ENCODE measurements at regions not wholly inside any gene's neighbourhood (a gene's known extent, or its start where the extent isn't known, plus 50 kb on each side); places are given as distances from the start of the nearest gene placed in this dataset.

- H3K79me2 ChIP-seq = no peaks in the 10 kb centered on the region
- H3K36me3 ChIP-seq (ENCODE audit: control insufficient read depth, insufficient read depth, low read length) = no peaks in the 10 kb centered on the region
- no peaks in the 10 kb centered on the region for H3K4me1 ChIP-seq
- no peak overlapping the region for H3K9ac ChIP-seq
- H3K9me3 ChIP-seq (ENCODE audit: control insufficient read depth, low read length) = no peaks in the 10 kb centered on the region
- H3K27me3 ChIP-seq (ENCODE audit: control insufficient read depth, insufficient read depth, low read length) = no peaks in the 10 kb centered on the region
- no peak overlapping the region for H2AFZ ChIP-seq
- H3K27ac ChIP-seq = no peak overlapping the region
- TF ChIP-seq, protein P1, sequence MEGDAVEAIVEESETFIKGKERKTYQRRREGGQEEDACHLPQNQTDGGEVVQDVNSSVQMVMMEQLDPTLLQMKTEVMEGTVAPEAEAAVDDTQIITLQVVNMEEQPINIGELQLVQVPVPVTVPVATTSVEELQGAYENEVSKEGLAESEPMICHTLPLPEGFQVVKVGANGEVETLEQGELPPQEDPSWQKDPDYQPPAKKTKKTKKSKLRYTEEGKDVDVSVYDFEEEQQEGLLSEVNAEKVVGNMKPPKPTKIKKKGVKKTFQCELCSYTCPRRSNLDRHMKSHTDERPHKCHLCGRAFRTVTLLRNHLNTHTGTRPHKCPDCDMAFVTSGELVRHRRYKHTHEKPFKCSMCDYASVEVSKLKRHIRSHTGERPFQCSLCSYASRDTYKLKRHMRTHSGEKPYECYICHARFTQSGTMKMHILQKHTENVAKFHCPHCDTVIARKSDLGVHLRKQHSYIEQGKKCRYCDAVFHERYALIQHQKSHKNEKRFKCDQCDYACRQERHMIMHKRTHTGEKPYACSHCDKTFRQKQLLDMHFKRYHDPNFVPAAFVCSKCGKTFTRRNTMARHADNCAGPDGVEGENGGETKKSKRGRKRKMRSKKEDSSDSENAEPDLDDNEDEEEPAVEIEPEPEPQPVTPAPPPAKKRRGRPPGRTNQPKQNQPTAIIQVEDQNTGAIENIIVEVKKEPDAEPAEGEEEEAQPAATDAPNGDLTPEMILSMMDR (IDR thresholded peaks at IDR 0.05) = no peak
- H3K4me3 ChIP-seq (ENCODE audit: low read depth, low read length) = no peak overlapping the region
- no peak overlapping the region for H3K4me2 ChIP-seq (ENCODE audit: low read length)
These were observed 766.0 kb downstream of the RNF144A start for GRCh38 chr2:7683196-7683595.

DNA sequence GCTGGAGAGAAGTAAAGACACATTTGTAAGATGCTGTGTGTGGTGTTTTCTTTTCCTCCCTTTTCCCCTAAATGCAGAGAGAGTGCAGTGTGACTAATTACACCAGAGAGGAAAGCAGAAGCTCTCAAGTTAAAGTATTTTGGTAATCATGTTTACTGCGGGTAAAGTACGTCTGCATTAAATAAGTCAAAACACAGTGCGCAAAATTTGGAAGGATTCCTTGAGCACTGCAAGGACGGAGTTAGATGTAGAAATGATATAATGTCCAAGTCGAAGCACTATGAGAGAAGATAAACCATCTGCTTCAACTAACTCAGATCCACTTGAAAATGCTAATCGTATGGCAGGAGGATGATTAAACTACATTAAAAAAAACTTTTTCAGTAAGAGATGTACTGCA lies 766.5 kb downstream of the RNF144A start:
- no peak overlapping the region for H3K4me2 ChIP-seq (ENCODE audit: low read length)
- no peaks in the 10 kb centered on the region for H3K36me3 ChIP-seq (ENCODE audit: control insufficient read depth, insufficient read depth, low read length)
- H3K9me3 ChIP-seq (ENCODE audit: control insufficient read depth, low read length) = no peaks in the 10 kb centered on the region
- H3K79me2 ChIP-seq = no peaks in the 10 kb centered on the region
- H3K4me1 ChIP-seq = no peaks in the 10 kb centered on the region
- H2AFZ ChIP-seq = no peak overlapping the region
- TF ChIP-seq, protein P1 (IDR thresholded peaks at IDR 0.05) = no peak
- H3K27ac ChIP-seq = no peak overlapping the region
- no peaks in the 10 kb centered on the region for H3K27me3 ChIP-seq (ENCODE audit: control insufficient read depth, insufficient read depth, low read length)
- no peak overlapping the region for H3K4me3 ChIP-seq (ENCODE audit: low read depth, low read length)
- H3K9ac ChIP-seq = no peak overlapping the region

DNA sequence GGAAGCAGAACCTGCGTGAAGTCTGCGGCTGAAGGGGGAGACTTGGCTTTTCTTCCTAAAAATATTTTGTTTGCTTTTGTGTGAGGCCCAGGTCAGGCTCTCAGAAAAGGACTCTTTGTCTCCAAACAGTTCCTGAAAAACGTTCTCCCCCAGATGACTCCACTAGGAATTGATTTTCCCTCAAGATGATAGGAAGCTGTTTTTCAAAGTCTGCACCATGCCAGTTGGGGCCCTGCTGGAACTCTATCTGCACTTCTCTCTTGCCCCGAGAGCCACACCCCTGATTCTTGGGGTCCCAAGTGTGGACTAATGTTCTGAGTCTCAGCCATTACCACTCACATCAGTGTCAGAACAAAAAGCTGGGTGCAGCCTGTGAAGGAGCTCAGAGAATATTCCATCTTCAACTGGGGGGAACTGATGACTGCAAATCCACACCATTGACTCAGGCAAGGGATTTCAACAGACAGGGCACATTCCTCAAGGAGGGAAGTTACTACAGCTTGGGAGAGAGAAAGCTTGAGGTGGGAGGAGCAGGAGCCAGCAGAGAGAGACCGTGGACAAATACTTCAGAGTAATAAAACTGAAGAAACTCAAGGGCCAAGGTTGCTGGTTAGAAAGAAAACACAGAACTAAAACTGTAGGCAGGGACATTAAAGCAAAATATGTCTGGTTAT lies 768.3 kb downstream of the RNF144A start:
- Histone ChIP-seq H3K27ac (no peak overlapping the region), H3K9ac (no peak overlapping the region), H3K36me3 (ENCODE audit: control insufficient read depth, insufficient read depth, low read length) (no peaks in the 10 kb centered on the region), H3K4me3 (ENCODE audit: low read depth, low read length) (no peak overlapping the region), H2AFZ (no peak overlapping the region), H3K4me2 (ENCODE audit: low read length) (no peak overlapping the region), H3K79me2 (no peaks in the 10 kb centered on the region), H3K4me1 (no peaks in the 10 kb centered on the region), H3K9me3 (ENCODE audit: control insufficient read depth, low read length) (no peaks in the 10 kb centered on the region), H3K27me3 (ENCODE audit: control insufficient read depth, insufficient read depth, low read length) (no peaks in the 10 kb centered on the region)
- TF ChIP-seq, protein P1 (IDR thresholded peaks at IDR 0.05) = no peak

GRCh38 chr2:7686016-7686385 lies 768.8 kb downstream of the RNF144A start:
- Histone ChIP-seq H2AFZ (no peak overlapping the region), H3K9me3 (ENCODE audit: control insufficient read depth, low read length) (no peaks in the 10 kb centered on the region), H3K27ac (no peak overlapping the region), H3K9ac (no peak overlapping the region), H3K79me2 (no peaks in the 10 kb centered on the region), H3K4me3 (ENCODE audit: low read depth, low read length) (no peak overlapping the region), H3K36me3 (ENCODE audit: control insufficient read depth, insufficient read depth, low read length) (no peaks in the 10 kb centered on the region), H3K4me1 (no peaks in the 10 kb centered on the region), H3K4me2 (ENCODE audit: low read length) (no peak overlapping the region), H3K27me3 (ENCODE audit: control insufficient read depth, insufficient read depth, low read length) (no peaks in the 10 kb centered on the region)
- TF ChIP-seq, protein P1 (IDR thresholded peaks at IDR 0.05) = no peak

GRCh38 chr2:7691961-7692656 lies 774.9 kb downstream of the RNF144A start:
- Histone ChIP-seq H3K79me2 (no peaks in the 10 kb centered on the region), H3K27ac (no peak overlapping the region), H3K4me2 (ENCODE audit: low read length) (no peak overlapping the region), H3K9ac (no peak overlapping the region), H3K4me3 (ENCODE audit: low read depth, low read length) (no peak overlapping the region), H3K36me3 (ENCODE audit: control insufficient read depth, insufficient read depth, low read length) (no peaks in the 10 kb centered on the region), H3K27me3 (ENCODE audit: control insufficient read depth, insufficient read depth, low read length) (no peaks in the 10 kb centered on the region), H3K9me3 (ENCODE audit: control insufficient read depth, low read length) (no peaks in the 10 kb centered on the region), H2AFZ (no peak overlapping the region), H3K4me1 (no peaks in the 10 kb centered on the region)
- TF ChIP-seq, protein P1 (IDR thresholded peaks at IDR 0.05) = no peak

All from parathyroid adenoma (tissue), 2 donors.